PC-3 (cell line): ENCODE measurements at regions not wholly inside any gene's neighbourhood (a gene's known extent, or its start where the extent isn't known, plus 50 kb on each side); places are given as distances from the start of the nearest gene placed in this dataset.

ENCODE experiments used
- ATAC-seq: fragments of 200-7000 bp; cut with Tn5 transposase; 2 replicates; pipeline ENCODE4 v1.9.1; 2020; ENCODE audit warnings: mild to moderate bottlenecking, moderate library complexity
- BruUV-seq: library from RNA; stranded (reverse); fragments of 400-500 nt; replicated peaks from 2 replicates; lab custom pipeline; 2021; lab: Mats Ljungman, UMichigan
- CTCF ChIA-PET: fragments of 300-600 bp; sonication (Branson Sonifier 250); formaldehyde crosslinking; loops from one replicate; lab custom pipeline; 2022; ENCODE audit warnings: antibody characterized with exemption; lab: Charles Lee
- POLR2A ChIA-PET: fragments of 300-600 bp; sonication (Branson Sonifier 250); formaldehyde crosslinking; loops from one replicate; lab custom pipeline; 2022; ENCODE audit warnings: antibody characterized with exemption; ENCODE audit not compliant: unreplicated experiment; lab: Charles Lee
- DNase-seq: peaks from one replicate; pipeline ENCODE4 v3.0.0-alpha.2; 2015
- H2AFZ ChIP-seq: fragments of 300-600 bp; sonication (generic); 2 replicates; pipeline ENCODE4 v1.6.0; 2016; ENCODE audit warnings: antibody characterized with exemption, low read length
- H3F3A ChIP-seq: fragments of 300-600 bp; sonication (generic); one replicate; pipeline ENCODE4 v1.6.0; 2017; ENCODE audit warnings: antibody characterized with exemption, low read length, control low read depth, mild to moderate bottlenecking; ENCODE audit not compliant: unreplicated experiment
- H3K27ac ChIP-seq: fragments of 300-600 bp; sonication (generic); 2 replicates; pipeline ENCODE4 v1.5.1; 2016; ENCODE audit warnings: mild to moderate bottlenecking, low read length
- H3K27me3 ChIP-seq: fragments of 300-600 bp; sonication (generic); 2 replicates; pipeline ENCODE4 v1.6.1; 2016; ENCODE audit warnings: low read length, mixed read lengths
- H3K36me3 ChIP-seq: fragments of 300-600 bp; sonication (generic); 2 replicates; pipeline ENCODE4 v1.6.1; 2016; ENCODE audit warnings: low read depth, mixed run types, low read length, mixed read lengths
- H3K4me1 ChIP-seq: fragments of 300-600 bp; sonication (generic); 2 replicates; pipeline ENCODE4 v1.5.1; 2016; ENCODE audit warnings: low read length; ENCODE audit not compliant: insufficient read depth
- H3K4me2 ChIP-seq: fragments of 300-600 bp; sonication (generic); 2 replicates; pipeline ENCODE4 v1.6.0; 2016; ENCODE audit warnings: low read length
- H3K4me3 ChIP-seq: fragments of 300-600 bp; sonication (generic); 2 replicates; pipeline ENCODE4 v1.5.1; 2016; ENCODE audit warnings: mild to moderate bottlenecking, low read length, mixed read lengths
- H3K79me2 ChIP-seq: fragments of 300-600 bp; sonication (generic); 2 replicates; pipeline ENCODE4 v1.6.1; 2017; ENCODE audit warnings: low read length, mixed read lengths
- H3K9ac ChIP-seq: fragments of 300-600 bp; sonication (generic); 2 replicates; pipeline ENCODE4 v1.6.0; 2016; ENCODE audit warnings: mild to moderate bottlenecking, low read length
- H3K9me2 ChIP-seq: fragments of 300-600 bp; sonication (generic); replicated peaks from 2 replicates; pipeline ENCODE4 v1.6.1; 2016; ENCODE audit warnings: mixed run types, low read length, mixed read lengths
- H3K9me3 ChIP-seq: fragments of 300-600 bp; sonication (generic); 2 replicates; pipeline ENCODE4 v1.6.1; 2016; ENCODE audit warnings: low read length, mixed read lengths
- H4K20me1 ChIP-seq: fragments of 300-600 bp; sonication (generic); 2 replicates; pipeline ENCODE4 v1.6.1; 2016; ENCODE audit warnings: low read length, mixed read lengths
- EZH2 ChIP-seq: fragments of 300-600 bp; sonication (generic); IDR thresholded peaks from one replicate; pipeline ENCODE4 v1.6.1; 2017; ENCODE audit warnings: antibody characterized with exemption, mild to moderate bottlenecking, low read length; ENCODE audit not compliant: unreplicated experiment
- EZH2phosphoT487 ChIP-seq: fragments of 300-600 bp; sonication (generic); IDR thresholded peaks from 2 replicates; pipeline ENCODE4 v1.6.1; 2018; ENCODE audit warnings: mild to moderate bottlenecking, antibody characterized with exemption, low read length, borderline replicate concordance
- intact Hi-C: fragments of 100-400 bp; cut with micrococcal nuclease; formaldehyde crosslinking; loops from 2 replicates; pipeline ENCODE4 v1.9.0; 2023
- TF ChIP-seq, protein P1 (sequence below): fragments of 300-600 bp; sonication (generic); conservative IDR thresholded peaks from 2 replicates; pipeline ENCODE4 v1.5.1; 2017; ENCODE audit warnings: antibody characterized with exemption, low read depth, mild to moderate bottlenecking, low read length

DNA sequence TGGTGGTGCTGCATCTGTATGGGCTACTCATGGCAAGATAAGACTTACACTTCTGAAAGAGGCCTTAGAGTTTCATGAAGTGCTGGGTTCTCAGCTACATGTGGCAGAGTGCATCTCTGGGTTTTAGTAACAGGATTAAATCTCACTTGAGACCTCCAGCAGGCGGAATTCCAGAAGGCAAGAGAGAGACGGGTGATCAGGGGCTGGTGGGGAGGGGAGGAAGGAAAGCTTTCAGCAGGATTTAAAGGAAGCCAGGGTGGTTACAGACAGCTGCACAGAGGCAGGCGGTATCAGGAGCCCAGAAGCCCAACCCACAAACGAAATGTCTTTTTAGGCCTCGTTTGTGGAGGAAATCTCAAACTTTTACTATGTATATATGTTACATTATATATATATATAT, 56.2 kb upstream of the CD82 start:
- ChIA-PET CTCF (no interaction called here), POLR2A (no interaction called here)
- Histone ChIP-seq H3K9me2 (no peaks in the 10 kb centered on the region), H3K36me3 (no peaks in the 10 kb centered on the region), H3K27me3 (peaks cover 19% of the 10 kb centered on the region), H3F3A (no peaks in the 10 kb centered on the region), H2AFZ (no peak overlapping the region), H3K9me3 (no peaks in the 10 kb centered on the region), H3K9ac (no peak overlapping the region), H3K79me2 (no peaks in the 10 kb centered on the region), H3K4me2 (no peak overlapping the region), H3K4me3 (no peak overlapping the region), H3K4me1 (0 out of 2 replicates have a peak, but pooled peaks cover 4% of the 10 kb centered on the region), H4K20me1 (no peaks in the 10 kb centered on the region), H3K27ac (no peak overlapping the region)
- DNase-seq (no peak), ATAC-seq (no peak)
- TF ChIP-seq, protein P1, sequence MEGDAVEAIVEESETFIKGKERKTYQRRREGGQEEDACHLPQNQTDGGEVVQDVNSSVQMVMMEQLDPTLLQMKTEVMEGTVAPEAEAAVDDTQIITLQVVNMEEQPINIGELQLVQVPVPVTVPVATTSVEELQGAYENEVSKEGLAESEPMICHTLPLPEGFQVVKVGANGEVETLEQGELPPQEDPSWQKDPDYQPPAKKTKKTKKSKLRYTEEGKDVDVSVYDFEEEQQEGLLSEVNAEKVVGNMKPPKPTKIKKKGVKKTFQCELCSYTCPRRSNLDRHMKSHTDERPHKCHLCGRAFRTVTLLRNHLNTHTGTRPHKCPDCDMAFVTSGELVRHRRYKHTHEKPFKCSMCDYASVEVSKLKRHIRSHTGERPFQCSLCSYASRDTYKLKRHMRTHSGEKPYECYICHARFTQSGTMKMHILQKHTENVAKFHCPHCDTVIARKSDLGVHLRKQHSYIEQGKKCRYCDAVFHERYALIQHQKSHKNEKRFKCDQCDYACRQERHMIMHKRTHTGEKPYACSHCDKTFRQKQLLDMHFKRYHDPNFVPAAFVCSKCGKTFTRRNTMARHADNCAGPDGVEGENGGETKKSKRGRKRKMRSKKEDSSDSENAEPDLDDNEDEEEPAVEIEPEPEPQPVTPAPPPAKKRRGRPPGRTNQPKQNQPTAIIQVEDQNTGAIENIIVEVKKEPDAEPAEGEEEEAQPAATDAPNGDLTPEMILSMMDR, result no peak
- TF ChIP-seq EZH2phosphoT487 (no peak), EZH2 (no peak)
- no TSS peak for BruUV-seq
- intact Hi-C loops, result no loop called here

DNA sequence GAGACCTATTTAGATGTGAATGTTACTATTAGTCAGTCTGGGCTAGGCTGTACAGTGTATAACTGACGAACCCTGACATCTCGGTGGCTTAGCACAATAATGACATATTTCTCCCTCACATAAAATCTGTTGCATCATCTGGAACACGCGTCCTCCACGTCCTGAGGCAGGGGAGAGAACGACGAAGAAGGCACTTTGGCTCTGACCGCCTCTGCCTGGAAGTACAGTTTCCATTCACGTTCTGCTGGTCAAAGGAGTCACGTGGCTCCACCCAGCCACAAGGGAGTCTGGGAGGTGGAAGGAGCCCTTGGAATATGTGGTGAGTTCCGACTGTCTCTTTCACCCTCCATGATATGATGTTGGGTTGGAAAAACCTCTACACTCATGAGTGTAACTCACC, 55.1 kb upstream of the CD82 start:
- no peaks in the 10 kb centered on the region for H3K79me2 ChIP-seq
- no TSS peak for BruUV-seq
- intact Hi-C loops, result no loop called here
- DNase-seq, result no peak
- ATAC-seq, result no peak
- H3K9ac ChIP-seq, result no peak overlapping the region
- H3K36me3 ChIP-seq, result no peaks in the 10 kb centered on the region
- H3K27ac ChIP-seq, result no peak overlapping the region
- 0 out of 2 replicates have a peak, but pooled peaks cover 4% of the 10 kb centered on the region for H3K4me1 ChIP-seq
- ChIA-PET CTCF (no interaction called here), POLR2A (no interaction called here)
- H4K20me1 ChIP-seq, result no peaks in the 10 kb centered on the region
- H3K9me3 ChIP-seq, result no peaks in the 10 kb centered on the region
- H3F3A ChIP-seq, result no peaks in the 10 kb centered on the region
- H3K27me3 ChIP-seq, result peaks cover 19% of the 10 kb centered on the region
- no peaks in the 10 kb centered on the region for H3K9me2 ChIP-seq
- TF ChIP-seq EZH2phosphoT487 (no peak), EZH2 (no peak)
- TF ChIP-seq, protein P1, result no peak
- no peak overlapping the region for H2AFZ ChIP-seq
- H3K4me2 ChIP-seq, result no peak overlapping the region
- H3K4me3 ChIP-seq, result no peak overlapping the region

DNA sequence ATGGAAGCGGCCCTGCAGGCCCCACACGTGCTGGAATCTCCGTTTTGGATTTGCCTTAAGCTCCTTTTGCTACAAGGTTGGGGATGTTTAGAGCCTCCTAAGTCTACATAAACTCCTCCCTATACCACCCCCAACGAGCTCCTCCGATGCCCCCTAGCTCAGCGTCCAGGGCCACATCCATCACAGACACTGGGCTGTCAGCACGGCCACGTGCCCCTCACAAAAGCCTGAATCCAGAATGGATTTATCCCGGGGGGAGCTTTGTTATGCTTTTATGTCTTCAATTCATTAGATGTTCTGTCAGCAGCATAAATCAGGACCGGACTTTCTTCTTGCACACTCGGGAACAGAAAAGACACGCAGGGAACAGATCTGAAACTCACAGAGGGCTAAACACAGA, 52.6 kb upstream of the CD82 start:
- TF ChIP-seq EZH2 (no peak), EZH2phosphoT487 (no peak)
- TF ChIP-seq, protein P1, result no peak
- POLR2A ChIA-PET, result no interaction called here
- Histone ChIP-seq H3K9me3 (no peaks in the 10 kb centered on the region), H4K20me1 (no peaks in the 10 kb centered on the region), H3K27me3 (peaks cover 27% of the 10 kb centered on the region), H3K9ac (no peak overlapping the region), H2AFZ (no peak overlapping the region), H3K4me2 (no peak overlapping the region), H3K4me3 (no peak overlapping the region), H3K79me2 (no peaks in the 10 kb centered on the region), H3K27ac (no peak overlapping the region), H3K36me3 (no peaks in the 10 kb centered on the region), H3K9me2 (no peaks in the 10 kb centered on the region), H3F3A (no peaks in the 10 kb centered on the region), H3K4me1 (no peaks in the 10 kb centered on the region)
- no peak for ATAC-seq
- CTCF ChIA-PET, result no interaction called here
- intact Hi-C loops, result no loop called here
- BruUV-seq, result no TSS peak
- no peak for DNase-seq
